Stimulated activated naive CD4-positive, alpha-beta T cell (primary cell): ENCODE measurements at regions not wholly inside any gene's neighbourhood (a gene's known extent, or its start where the extent isn't known, plus 50 kb on each side); places are given as distances from the start of the nearest gene placed in this dataset.
"Not testable (repeated sequence)": the region's sequence is repeated elsewhere in the genome, so short reads cannot be mapped to it uniquely, and the experiment has no call there.

ENCODE experiments used
- DNase-seq, 6 experiments: peaks; one replicate each; lab custom pipeline; 2025; lab: John Stamatoyannopoulos, UW

- DNase-seq = no peak
Measured at GRCh38 chr4:189822326-189822725, 118.3 kb upstream of the FRG1 start.

- DNase-seq = no peak
Measured at GRCh38 chr4:189823591-189823990, 117.1 kb upstream of the FRG1 start.

- DNase-seq = no peak
Measured at GRCh38 chr4:189825466-189825865, 115.2 kb upstream of the FRG1 start.

GRCh38 chr4:189826657-189827056 lies 114.0 kb upstream of the FRG1 start:
- DNase-seq = no peak

- no peak for DNase-seq
Measured at GRCh38 chr4:189828081-189828697, 112.5 kb upstream of the FRG1 start.

GRCh38 chr4:189832528-189832927 lies 108.1 kb upstream of the FRG1 start:
- no peak for DNase-seq

GRCh38 chr4:189834616-189835015 lies 106.1 kb upstream of the FRG1 start:
- DNase-seq = no peak

GRCh38 chr4:189835505-189835904 lies 105.2 kb upstream of the FRG1 start:
- no peak for DNase-seq

GRCh38 chr4:189837471-189837870 lies 103.2 kb upstream of the FRG1 start:
- no peak for DNase-seq

GRCh38 chr4:189838821-189839497 lies 101.7 kb upstream of the FRG1 start:
- DNase-seq = no peak

- no peak for DNase-seq
Measured at GRCh38 chr4:189840356-189840755, 100.3 kb upstream of the FRG1 start.

- DNase-seq = no peak
Measured at GRCh38 chr4:189843413-189844009, 97.2 kb upstream of the FRG1 start.

GRCh38 chr4:189845145-189845846 lies 95.4 kb upstream of the FRG1 start:
- DNase-seq = no peak

- not testable (repeated sequence) for DNase-seq
Measured at GRCh38 chr4:189846094-189846493, 94.6 kb upstream of the FRG1 start.

GRCh38 chr4:189846608-189847007 lies 94.1 kb upstream of the FRG1 start:
- DNase-seq = not testable (repeated sequence)

- DNase-seq = not testable (repeated sequence)
Measured at GRCh38 chr4:189848672-189849071, 92.0 kb upstream of the FRG1 start.

GRCh38 chr4:189850239-189850856 lies 90.3 kb upstream of the FRG1 start:
- DNase-seq = no peak

- DNase-seq = no peak
Measured at GRCh38 chr4:189858435-189858834, 82.2 kb upstream of the FRG1 start.

GRCh38 chr4:189861101-189861500 lies 79.6 kb upstream of the FRG1 start:
- no peak for DNase-seq

GRCh38 chr4:189869236-189869635 lies 71.4 kb upstream of the FRG1 start:
- no peak for DNase-seq

GRCh38 chr4:189870511-189871234 lies 70.0 kb upstream of the FRG1 start:
- no peak for DNase-seq

GRCh38 chr4:189874591-189874990 lies 66.1 kb upstream of the FRG1 start:
- DNase-seq = no peak
